GM21423 (cell line): ENCODE measurements at regions not wholly inside any gene's neighbourhood (a gene's known extent, or its start where the extent isn't known, plus 50 kb on each side); places are given as distances from the start of the nearest gene placed in this dataset.

Source experiments
- ATAC-seq: cut with Tn5 transposase; IDR thresholded peaks from one replicate; pipeline ENCODE4 v1.9.1; 2021; ENCODE audit warnings: mild to moderate bottlenecking, moderate library complexity; ENCODE audit not compliant: unreplicated experiment

DNA sequence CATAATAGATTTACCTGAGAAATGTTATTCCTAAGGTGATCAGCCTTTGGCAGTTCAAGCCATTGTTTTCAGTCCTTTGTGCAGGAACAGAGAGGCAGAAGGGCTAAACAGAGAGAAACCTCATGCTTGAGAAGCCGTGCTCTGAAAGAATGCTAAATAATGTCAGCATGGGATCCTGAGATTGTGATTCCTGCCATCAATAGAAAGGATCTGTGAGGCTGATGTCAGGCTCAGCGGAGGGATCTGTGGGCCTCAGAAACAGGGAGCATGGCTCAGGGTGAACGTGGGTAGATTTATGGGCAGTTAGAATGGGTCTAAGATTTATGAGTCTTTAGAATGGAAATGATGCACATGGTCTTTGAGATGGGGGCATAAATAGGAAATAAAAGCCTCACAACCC, 439.2 kb upstream of the IGFBP3 start:
- no peak for ATAC-seq

DNA sequence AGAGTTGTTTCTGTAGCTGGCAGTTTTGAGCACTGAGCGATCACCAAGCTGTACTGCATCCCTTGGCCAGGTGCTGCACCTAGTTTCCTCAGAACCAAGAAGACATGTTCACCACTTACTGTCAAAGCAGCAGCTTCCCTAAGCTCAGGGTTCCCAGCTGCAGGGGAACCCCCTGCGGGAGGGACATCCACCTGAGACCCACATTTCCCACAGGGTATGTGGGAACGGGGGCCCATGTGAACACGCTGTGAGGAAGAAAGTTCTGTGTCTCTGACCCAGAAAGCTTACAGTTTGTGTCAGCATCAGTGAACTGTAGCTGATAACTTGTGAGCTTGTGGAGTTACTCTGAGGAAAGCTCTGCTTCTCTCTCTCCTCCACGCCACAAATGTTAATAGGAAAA, 436.8 kb upstream of the IGFBP3 start:
- ATAC-seq = no peak

DNA sequence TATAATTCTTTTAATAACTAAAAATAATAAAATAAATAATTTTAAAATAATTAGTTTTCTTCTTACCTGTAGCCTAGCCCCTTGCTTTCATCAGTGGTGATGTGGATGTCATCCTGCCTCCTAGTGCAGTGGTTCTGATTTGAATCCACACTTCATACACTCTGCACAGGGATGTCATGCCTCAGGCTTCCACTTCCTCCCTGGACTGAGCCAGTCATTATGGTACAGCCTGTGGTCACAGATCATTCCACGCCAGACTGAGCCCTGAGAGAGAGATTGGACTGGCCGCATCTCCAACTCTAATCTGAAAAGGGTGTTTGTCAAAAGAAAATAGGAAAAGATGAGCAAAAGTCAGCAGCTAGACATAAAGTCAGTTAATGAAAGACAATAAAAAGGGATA, 436.2 kb upstream of the IGFBP3 start:
- no peak for ATAC-seq

DNA sequence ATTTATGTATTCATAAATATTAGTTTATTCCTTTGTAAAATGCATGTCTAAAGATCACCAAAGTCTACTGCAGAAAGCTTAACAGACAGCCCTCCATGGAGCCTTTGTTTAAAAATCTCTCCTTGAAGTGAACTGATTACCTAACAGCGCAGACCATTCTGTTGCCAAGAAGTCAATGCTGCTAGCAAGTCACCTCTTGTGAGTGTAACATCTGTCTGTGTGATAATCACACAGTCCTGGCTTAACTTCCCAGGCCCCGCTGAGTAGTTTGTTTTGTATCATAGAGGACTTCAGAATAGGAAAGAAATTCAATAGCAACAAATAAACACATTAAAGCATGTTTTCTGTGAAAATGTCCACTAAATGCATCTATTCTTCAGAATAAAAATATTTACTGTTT, 435.3 kb upstream of the IGFBP3 start:
- ATAC-seq = no peak

DNA sequence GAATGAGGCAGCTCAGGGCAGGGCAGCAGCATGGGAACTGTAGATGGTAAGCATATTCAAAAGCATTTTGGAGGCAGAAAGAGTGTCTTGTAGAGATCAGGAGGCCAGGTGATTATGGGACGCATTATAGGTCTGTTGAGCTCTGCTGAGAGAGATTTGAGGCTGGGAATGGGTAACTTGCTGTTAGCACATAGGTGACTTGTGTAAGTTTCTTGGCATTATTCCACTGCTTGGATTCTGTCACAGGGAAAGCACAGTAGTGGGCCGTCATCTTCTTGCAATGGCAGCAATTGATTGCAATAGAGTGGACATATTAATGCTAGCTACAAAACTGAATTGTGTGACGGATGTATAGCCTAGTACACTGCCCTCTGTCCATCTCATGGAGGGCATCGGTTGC, 434.3 kb upstream of the IGFBP3 start:
- no peak for ATAC-seq

DNA sequence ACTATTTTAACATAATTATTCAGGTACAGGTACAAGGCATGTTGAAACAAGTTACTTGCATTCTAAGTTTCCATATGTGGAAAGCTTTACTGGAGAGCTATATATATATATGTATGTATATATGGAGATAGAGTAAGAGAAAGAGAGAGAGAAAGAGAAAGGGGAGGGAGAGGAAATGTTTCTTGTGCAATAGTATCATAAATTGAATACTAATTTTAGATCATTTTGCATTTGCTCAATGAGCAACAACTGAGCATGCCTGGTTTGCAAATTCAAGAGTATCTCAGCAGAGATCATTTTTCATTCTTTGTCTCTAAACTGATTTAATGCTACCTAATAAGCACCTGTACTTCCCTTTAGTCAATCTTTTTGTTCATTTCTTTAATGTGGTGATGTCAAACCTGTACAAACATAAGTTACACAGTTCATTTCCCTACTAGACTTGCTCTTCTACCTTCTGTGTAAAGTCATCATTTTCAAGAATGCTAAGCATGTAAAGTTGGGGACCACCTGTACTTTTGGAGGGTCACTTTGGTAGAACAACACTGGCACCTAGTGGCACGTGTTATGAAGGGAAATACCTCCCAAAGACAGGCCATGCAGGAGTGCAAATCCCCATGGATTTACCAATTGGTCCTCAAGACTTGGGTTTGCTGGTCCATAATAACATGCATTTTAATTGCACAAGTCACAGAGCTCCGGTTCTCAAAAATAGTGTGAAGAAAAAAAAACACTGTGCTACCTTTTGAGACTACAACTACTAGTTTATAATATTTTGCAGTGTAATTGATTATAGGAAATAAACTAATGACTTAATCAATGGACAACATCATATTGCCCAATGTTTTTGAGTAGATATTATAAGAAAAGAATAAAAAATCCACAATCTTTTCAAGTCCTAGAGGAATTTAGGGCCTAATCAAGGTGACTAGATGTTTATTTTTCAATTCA, 431.2 kb upstream of the IGFBP3 start:
- ATAC-seq = no peak

DNA sequence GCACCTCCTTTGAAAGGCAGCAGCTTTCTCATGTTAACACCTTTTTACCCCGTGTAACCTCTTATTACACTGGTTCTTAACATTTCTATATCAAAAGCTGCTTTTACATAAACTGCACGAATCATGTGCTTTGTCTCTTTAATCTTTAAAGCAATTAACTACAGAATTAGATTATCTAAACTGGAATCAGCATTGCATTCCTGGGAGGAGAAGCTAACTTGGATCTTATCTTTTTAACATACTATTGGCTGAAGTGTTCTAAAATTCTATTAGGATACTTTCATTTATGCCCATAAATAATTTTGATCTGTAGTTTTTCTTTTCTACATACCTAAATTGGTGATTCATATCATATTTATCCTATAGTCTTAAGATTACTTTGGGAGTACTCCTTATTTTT, 428.4 kb upstream of the IGFBP3 start:
- ATAC-seq = no peak

DNA sequence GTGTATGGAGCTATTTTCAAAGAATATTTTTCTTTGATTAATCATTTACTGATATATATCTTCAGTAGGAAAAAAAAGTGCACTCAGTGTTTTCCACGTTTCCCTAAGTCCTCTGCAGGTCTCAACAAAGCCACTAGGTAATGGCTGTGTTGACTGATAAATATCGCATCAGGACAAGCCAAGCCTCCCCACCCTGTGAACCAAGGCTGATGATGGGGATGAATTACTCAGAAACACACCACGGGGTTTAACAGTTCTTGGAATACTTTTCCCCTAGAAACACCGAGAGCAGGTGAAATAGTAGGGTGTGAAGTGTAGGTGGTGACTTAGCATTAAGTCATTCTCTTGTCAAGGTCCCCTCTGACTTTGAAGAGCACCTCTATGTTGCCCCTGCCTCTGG, 423.5 kb upstream of the IGFBP3 start:
- no peak for ATAC-seq

DNA sequence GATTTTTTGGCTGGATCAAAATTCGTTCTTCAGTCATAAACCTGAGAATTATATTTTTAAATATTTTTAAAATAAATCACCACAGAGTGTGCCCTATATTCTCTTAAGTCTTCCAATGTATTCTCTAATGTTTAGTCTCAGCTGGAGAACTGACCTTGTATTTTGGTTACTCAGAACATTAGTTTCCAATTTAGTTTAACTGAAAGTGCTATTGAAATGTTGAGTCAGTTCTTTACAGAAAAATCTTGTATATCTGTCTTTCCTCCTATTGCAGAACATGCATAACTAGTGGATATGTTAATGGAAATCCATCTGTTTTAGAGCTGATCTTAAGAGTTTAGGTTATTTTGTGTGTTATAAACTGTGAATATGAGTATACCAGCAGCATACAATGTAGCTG, 422.7 kb upstream of the IGFBP3 start:
- no peak for ATAC-seq

DNA sequence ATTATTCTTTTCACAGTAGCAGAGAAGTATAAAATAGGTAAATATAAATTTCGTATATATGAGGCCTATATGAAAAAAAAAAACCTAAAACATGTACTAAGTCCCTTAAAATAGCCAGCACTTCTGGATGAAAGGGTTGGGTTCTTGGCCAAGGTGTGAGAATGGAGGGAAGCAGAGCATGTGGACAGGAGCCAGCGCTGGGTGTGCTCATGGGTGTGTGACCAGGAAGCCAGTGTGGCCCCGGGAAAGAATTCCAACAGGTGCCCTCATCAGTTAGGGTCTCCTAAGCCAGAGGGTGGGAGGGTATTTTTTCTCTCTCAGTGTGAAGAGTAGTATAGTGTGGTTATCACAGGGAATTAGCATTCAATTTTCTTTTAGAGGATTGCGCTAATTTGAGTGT, 401.9 kb upstream of the IGFBP3 start:
- ATAC-seq = no peak

DNA sequence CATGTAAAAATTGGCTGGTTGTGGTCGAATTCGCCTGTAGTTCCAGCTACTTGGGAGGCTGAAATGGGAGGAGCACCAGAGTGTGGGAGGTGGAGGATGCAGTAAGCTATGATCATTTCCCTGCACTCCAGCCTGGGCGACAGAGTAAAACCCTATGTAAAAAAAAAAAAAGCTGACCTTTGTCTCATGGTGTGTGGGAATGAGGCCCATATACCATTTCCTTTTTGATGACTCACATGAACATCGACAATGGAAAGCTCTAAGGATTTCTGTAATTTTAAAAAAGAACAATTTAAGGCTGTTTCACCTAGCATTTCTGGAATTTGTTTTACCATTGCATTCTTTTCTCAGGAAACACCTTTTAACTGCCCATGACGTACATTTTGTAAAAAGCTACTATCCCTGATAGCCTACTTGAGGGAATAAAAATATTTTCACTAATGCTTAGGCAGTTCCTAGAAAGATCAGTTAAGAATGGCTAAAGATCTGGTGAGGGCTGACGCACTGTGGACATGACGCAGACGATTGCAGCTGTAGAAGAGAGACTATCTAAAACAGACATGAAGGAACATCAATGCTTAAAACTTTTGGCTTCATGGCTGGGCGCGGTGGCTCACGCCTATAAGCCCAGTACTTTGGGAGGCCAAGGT, 400.6 kb upstream of the IGFBP3 start:
- no peak for ATAC-seq

DNA sequence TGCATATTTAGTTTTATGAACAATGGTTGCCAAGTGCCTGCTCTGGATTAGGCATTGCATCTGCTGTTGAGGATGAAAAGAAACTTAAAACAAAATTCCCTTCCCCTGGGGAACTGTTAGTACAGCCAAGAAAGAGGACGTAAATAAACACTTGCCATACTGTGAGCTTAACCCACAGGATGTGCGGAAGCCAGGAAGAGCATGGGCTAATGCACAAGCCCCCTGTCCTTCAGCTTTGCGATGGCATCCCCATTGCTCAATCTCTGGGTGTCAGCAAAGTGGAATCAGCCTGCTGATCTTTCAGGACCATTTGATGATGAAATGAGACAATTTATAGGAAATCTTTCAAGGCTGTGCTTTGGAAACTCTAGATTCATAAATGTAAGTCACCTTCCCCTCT, 399.9 kb upstream of the IGFBP3 start:
- no peak for ATAC-seq

DNA sequence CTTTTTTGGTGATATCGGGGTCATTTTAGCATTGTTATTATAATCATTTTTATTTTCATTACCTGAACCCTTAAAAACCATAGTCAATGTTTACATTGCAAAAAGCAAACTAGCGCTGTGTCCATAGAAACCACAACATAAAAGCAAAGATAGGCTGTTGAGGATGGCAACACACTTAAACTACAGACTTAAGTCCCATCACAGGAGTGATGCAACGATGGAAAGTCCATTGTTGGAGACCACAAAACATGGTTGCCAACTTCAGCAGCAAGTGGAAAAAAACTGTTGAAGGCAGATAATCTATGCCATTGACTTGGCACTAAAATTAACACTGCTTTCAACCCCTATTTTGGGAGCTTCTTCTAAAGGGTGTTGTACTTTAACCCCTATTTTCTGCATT, 398.8 kb upstream of the IGFBP3 start:
- ATAC-seq = no peak

DNA sequence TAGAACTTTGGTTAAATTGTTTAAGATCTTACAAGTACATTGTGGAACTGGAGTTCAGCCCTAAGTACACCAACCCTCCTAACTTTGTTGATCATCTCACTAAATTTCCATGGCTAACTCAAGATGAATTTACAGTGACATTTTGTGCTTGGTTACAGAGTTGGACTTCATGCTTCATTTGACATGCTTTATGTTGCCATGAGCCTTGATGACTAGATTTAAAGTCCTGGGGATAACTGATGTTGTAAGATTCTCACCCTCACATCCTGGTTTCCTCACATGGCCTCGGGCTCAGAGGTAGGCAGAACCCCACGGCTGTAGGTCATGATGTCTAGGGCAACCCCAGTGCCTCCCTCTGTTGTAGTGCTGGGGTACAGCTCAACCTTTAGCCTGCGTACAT, 397.2 kb upstream of the IGFBP3 start:
- no peak for ATAC-seq

DNA sequence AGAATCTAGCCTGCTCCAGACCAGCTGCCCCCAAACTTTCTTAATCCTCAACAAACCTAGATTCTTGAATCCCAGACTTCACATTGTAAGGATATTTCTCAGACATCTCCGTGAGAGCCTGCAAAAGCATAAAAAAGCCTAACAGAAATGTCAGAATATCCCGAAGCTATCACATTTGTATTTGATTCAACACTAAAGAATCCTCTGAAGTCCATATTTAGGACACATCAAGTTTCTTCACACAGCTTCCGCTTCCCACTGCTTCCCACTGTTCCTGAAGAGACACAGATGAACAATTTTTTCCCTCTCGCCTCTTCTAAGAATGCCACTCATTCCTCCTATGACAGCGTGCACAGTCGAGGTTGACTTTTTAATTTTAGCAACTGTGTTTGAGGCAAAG, 396.2 kb upstream of the IGFBP3 start:
- no peak for ATAC-seq

DNA sequence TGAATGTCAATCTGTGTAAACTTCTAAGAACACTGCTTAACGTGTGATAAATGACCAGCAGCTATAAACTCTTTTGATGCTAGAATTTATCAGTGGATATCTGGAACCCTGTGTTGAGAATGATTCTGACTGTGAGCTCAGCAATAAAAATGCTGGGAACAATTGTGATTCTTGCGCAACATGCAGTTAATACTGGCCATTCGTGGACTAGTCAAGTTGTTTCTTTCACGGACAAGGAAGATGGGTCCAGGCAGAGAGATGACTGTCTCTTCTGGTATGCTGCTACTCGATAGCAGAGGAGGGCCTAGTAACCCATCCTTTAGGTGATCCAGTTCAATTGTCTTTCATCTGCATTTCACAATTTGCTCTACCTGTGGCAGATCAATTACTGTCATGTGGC, 394.8 kb upstream of the IGFBP3 start:
- ATAC-seq = no peak

DNA sequence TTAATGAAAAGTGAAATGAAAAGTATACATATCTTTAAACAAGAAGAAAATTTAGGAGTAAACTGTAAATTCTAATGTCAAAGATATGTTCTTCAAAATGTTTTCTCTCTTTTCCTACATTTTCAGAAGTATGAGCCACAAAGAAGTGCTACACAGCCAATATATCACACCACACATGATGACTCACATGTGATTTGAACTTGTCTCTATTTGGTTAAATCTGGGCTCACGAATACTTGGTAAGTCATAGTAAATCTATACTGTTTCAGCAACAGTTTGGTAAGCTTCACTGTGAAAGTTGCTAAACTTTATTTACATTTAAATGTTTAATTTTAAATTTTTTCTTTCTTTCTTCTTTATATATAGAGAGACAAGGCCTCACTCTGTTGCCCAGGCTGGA, 380.6 kb upstream of the IGFBP3 start:
- ATAC-seq = no peak

DNA sequence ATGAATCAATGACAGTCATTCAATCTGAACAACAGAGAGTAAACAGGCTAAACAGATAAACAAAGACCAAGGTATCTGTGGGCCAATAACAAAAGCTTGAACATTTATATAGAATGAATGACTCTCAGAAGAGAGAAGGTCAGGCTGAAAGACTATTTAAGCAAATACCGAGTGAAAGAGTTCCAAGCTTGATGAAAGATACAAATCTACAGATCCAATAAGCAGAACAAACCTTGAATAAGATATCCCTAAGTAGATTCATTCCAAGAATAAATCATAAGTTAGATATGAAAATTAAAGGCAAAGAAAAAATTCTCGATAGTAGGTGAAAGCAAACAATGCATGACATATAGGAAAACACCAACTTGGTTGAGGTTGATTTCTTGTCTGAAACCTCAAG, 376.4 kb upstream of the IGFBP3 start:
- no peak for ATAC-seq

DNA sequence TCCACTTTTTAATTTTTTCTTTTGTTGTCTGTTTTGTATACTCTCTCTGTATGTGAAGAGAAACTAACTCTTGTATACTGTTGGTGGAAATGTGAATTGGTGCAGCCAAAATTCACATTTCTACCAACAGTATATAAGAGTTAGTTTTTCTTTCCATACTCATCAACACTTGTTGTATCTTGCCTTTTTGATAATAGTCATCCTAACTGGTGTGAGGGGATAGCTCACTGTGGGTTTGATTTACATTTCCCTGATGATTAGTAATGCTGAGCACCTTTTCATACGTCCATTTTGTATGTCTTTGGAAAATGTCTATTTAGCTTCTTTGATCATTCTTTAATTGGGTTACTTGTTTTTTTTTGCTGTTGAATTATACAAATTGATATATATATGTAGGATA, 375.5 kb upstream of the IGFBP3 start:
- ATAC-seq = no peak

DNA sequence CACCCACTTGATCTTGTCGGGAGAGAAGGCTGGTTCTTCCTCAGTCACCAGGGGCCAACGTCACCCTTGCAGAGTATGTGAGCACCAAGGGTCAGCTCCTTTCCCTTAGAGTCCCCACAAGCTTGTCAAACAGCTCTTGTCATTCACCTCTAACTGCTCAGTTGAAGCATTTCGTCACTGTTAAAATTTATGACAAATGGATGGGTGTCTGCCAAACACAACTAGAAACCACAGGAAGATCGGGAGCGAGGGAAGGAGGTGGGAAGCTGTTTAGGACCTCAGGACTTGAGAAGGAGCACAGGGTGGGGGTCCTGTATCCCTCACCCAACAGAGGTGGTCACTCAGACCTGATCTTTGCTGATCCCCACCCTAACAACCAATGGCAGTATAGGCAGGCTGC, 373.3 kb upstream of the IGFBP3 start:
- ATAC-seq = no peak

DNA sequence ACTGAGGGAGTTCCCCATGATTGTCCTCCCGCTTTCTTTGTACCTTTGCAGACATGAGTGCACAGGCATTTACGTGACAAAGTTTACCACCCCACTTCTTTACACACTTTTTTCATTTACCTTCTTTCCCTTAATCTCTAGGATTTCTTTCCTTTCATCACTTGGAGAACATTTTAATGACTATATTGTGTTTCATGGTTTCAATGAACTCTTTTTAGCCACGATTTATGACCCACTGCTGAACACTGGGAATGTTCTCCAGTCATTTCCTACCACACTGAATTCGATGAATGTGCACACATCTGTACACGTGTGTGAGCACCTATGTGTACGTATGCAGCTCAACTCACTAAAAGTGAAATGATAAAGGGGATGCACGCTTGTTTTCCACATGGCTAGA, 371.7 kb upstream of the IGFBP3 start:
- ATAC-seq = no peak

DNA sequence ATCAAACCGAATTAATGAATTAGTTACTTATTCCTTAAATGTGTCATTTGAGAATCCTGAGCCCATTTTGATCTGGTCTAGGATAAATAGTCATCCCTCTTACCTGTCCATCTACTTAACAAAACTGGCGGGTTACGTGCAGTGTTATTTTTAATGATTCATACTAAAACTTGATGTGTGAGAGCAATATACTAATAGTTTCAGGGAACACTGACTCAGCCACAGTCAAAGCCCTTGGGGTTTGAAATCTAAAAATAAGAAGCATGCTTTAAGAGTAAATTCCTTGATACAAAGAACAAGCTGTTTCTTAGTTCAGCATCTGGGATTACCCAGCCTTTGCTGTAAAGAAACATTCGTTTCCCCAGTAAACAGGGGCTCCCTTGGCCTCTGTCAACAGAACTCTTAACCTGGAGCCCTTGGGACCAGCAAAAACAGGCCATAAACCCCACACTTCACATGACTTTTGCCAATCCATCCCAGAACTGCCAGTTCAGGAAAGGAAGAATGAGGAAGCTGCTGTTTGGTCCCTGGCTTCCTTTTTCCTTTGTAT, 370.6 kb upstream of the IGFBP3 start:
- ATAC-seq = no peak
